Effector memory CD8-positive, alpha-beta T cell (primary cell): ENCODE measurements at regions not wholly inside any gene's neighbourhood (a gene's known extent, or its start where the extent isn't known, plus 50 kb on each side); places are given as distances from the start of the nearest gene placed in this dataset.

ENCODE experiments used
- ATAC-seq: fragments of 150-1000 bp; cut with Tn5 transposase; replicated peaks from 2 replicates; pipeline ENCODE4 v1.10.0; 2021; ENCODE audit warnings: mild to moderate bottlenecking, moderate library complexity
- DNase-seq, 3 experiments: peaks; one replicate each; pipeline ENCODE4 v3.0.0; 2021
- H3K27ac Mint-ChIP-seq, 2 donors: one replicate each; pipeline ENCODE4 v1.8.0; 2022; ENCODE audit warnings: mild to moderate bottlenecking in 2 of 2, mixed read lengths in 2 of 2, moderate library complexity in 2 of 2
- H3K27me3 Mint-ChIP-seq, 2 donors: one replicate each; pipeline ENCODE4 v1.8.0; 2022; ENCODE audit warnings: mixed read lengths in 2 of 2
- H3K36me3 Mint-ChIP-seq: one replicate; pipeline ENCODE4 v1.8.0; 2022; ENCODE audit warnings: mild to moderate bottlenecking, moderate library complexity, mixed read lengths; ENCODE audit not compliant: insufficient read depth
- H3K4me1 Mint-ChIP-seq, 2 donors: one replicate each; pipeline ENCODE4 v1.8.0; 2022; ENCODE audit warnings: low read depth in 2 of 2, mixed read lengths in 2 of 2
- H3K4me3 Mint-ChIP-seq, 2 donors: one replicate each; pipeline ENCODE4 v1.8.0; 2022; ENCODE audit warnings: mild to moderate bottlenecking in 2 of 2, mixed read lengths in 2 of 2, moderate library complexity in 2 of 2
- H3K9me3 Mint-ChIP-seq, 2 donors: one replicate each; pipeline ENCODE4 v1.8.0; 2022; ENCODE audit warnings: mixed read lengths in 2 of 2

DNA sequence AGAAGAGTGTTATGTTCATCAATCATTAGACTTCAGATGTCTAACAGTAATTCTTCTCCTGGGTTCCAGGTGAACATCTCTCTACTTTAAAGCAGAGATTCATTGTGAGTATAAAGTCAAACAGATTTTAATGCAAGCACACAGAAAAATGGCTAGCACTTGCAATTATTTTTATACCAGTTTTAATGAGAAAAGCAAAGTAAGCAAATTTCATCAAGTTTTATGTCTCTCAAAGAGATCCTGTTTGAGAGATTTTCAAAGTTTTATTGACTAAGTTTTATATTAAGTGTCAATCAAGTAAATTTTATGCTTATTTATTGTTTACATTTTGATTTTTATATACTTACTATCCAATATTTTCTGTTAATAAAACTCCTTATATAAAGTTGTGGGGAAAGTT, 1628.5 kb downstream of the HACE1 start:
- no peaks in the 10 kb centered on the region for H3K27me3 Mint-ChIP-seq
- no peak overlapping the region for H3K27ac Mint-ChIP-seq
- peaks cover 5 to 16% of the 10 kb centered on the region in 2 donors for H3K9me3 Mint-ChIP-seq
- H3K36me3 Mint-ChIP-seq, result no peaks in the 10 kb centered on the region
- H3K4me3 Mint-ChIP-seq, result no peak overlapping the region
- ATAC-seq (no peak), DNase-seq (no peak)
- H3K4me1 Mint-ChIP-seq, result no peaks in the 10 kb centered on the region

DNA sequence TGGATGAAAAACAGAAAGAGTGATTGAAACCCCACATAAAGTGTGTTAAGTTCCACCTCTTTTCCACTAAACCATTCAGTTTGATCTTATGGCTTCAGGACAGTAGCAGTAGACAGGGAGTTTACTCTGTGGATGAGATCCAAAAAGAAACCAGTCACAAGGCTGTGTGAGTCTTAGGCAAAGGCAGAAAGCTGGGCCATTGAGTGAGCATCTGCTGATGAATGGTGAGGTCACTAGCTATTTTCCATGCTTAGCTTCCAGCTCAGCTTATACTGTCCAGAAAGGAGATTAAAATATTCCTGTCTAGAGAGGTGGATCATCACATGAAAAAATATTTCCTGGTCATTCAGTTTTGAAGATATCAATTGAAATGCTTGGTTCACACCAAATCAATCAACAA, 1643.9 kb downstream of the HACE1 start:
- peaks cover 2 to 7% of the 10 kb centered on the region in 2 donors for H3K9me3 Mint-ChIP-seq
- no peaks in the 10 kb centered on the region for H3K27me3 Mint-ChIP-seq
- H3K4me1 Mint-ChIP-seq, result no peaks in the 10 kb centered on the region
- no peak for ATAC-seq
- no peak for DNase-seq
- H3K27ac Mint-ChIP-seq, result no peak overlapping the region
- peaks cover 2% of the 10 kb centered on the region for H3K36me3 Mint-ChIP-seq
- H3K4me3 Mint-ChIP-seq, result no peak overlapping the region

DNA sequence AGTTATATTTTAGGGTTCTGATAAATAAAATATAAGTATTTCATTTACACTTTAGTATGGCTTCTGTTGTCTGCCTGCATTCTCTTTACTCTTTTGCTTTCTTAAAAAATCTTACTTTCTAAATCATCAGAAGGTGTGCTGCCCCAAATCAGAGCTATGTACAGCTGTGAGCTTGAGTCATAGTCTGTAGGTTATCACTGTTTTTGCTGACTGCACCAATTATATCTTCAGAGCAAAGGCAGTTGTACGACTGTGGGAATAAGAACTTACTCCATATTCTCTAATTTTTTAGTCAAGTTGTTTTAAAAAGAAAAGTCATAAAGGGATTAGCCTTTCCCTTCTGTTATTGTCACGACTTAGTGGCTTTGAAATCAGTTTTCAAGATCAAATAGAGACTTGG, 1649.0 kb downstream of the HACE1 start:
- no peak for DNase-seq

DNA sequence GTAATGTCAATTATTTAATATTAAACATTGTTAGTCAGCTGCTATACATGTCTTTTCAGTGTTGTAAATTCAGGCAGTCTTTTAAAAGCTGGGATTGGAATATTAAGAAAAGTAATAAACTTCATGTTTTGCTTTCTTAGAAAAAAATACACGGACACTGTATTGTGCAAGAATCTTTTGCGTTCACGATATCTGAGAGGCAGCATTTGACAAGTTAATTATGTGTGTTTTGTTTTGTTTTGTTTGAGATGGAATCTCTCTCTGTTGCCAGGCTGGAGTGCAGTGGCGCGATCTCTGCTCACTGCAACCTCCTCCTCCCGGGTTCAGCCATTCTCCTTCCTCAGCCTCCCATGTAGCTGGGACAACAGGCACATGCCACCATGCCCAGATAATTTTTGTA, 1661.3 kb downstream of the HACE1 start:
- Mint-ChIP-seq H3K36me3 (no peaks in the 10 kb centered on the region), H3K27ac (no peak overlapping the region), H3K4me3 (no peak overlapping the region), H3K27me3 (no peaks in the 10 kb centered on the region), H3K9me3 (peaks cover 2 to 9% of the 10 kb centered on the region in 2 donors), H3K4me1 (no peaks in the 10 kb centered on the region)
- no peak for ATAC-seq
- DNase-seq, result no peak

More for the DNA sequence above, 1649.0 kb downstream of the HACE1 start:
- Mint-ChIP-seq H3K27ac (no peak overlapping the region), H3K36me3 (peaks cover 2% of the 10 kb centered on the region), H3K4me3 (no peak overlapping the region), H3K4me1 (no peaks in the 10 kb centered on the region), H3K27me3 (no peaks in the 10 kb centered on the region), H3K9me3 (no peaks in the 10 kb centered on the region)
- ATAC-seq, result no peak

DNA sequence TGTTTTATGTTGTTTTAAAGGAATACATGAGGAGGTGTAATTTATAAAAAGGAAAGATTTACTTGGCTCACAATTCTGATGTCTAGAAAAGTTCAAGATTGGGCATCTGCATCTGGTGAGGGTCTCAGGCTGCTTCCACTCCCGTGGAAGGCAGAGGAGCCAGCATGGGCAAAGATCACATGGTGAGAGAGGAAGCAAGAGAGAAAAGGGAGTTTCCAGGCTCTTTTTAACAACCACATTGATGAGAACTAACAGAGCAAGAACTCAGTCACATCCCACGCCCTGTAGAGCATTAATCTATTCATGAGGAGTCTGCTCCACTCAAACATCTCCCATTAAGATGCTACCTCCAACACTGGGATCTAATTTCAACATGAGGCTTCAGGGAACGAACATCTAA, 1666.3 kb downstream of the HACE1 start:
- H3K27me3 Mint-ChIP-seq, result no peaks in the 10 kb centered on the region
- no peaks in the 10 kb centered on the region for H3K36me3 Mint-ChIP-seq
- ATAC-seq (no peak), DNase-seq (no peak)
- no peaks in the 10 kb centered on the region for H3K4me1 Mint-ChIP-seq
- no peak overlapping the region for H3K4me3 Mint-ChIP-seq
- peaks cover 5 to 9% of the 10 kb centered on the region in 2 donors for H3K9me3 Mint-ChIP-seq
- no peak overlapping the region for H3K27ac Mint-ChIP-seq

DNA sequence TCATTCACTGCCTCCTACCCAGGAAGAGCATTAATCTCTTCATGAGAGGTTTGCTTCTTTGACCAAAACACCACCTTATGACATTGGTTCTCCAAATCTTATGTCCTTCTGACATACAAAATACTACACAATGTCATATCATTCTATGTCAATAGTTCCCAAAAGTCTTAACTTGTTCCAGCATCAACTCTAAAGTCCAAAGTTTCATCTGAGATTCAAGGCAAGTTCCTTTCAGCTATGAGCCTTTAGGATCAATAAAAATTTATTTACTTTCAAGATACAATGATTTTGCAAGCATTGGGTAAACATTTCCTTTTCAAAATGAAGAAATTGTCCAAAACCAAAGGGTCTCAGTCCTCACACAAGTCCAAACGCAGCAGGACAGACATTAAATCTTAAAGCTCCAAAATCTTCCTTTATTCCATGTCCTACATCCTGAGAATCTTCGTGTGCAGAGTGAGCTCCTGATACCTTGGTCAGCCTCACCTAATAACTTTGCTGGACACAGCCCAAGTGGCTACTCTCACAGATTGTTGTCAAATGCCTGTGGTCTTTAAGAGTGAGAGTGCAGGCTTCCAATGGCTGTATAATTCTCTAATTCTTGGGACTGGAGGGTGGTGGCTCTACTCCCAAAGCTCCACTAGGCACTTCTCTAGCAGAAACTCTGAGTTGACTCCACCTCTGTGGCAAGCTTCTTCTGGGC, 1668.2 kb downstream of the HACE1 start:
- no peaks in the 10 kb centered on the region for H3K4me1 Mint-ChIP-seq
- H3K36me3 Mint-ChIP-seq, result no peaks in the 10 kb centered on the region
- no peaks in the 10 kb centered on the region for H3K27me3 Mint-ChIP-seq
- ATAC-seq, result no peak
- no peak for DNase-seq
- peaks cover 5 to 9% of the 10 kb centered on the region in 2 donors for H3K9me3 Mint-ChIP-seq
- no peak overlapping the region for H3K27ac Mint-ChIP-seq
- H3K4me3 Mint-ChIP-seq, result no peak overlapping the region

DNA sequence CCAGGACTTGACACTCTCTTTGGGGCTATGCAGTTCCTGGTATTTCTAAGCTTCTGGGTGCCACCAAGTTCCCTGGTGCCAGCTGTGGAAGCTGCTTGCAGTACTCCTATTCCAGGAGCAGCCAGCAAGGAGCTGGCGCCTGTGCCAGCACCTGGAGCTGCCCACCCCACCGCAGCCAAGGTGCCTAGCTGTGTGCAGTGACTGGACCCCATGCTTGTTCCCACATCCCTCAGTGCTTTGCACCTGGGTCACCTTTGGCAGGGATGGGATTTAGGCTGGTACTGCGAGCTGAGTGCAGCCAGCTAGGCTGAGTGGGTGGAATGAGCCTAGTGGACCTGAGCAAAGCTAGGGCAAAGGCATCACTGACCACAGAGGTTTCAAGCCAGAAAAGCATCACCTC, 1674.9 kb downstream of the HACE1 start:
- Mint-ChIP-seq H3K36me3 (peaks cover 9% of the 10 kb centered on the region), H3K27ac (no peak overlapping the region), H3K27me3 (no peaks in the 10 kb centered on the region), H3K4me3 (no peak overlapping the region), H3K4me1 (no peaks in the 10 kb centered on the region), H3K9me3 (peaks cover 0 to 3% of the 10 kb centered on the region in 2 donors)
- ATAC-seq (no peak), DNase-seq (no peak)

DNA sequence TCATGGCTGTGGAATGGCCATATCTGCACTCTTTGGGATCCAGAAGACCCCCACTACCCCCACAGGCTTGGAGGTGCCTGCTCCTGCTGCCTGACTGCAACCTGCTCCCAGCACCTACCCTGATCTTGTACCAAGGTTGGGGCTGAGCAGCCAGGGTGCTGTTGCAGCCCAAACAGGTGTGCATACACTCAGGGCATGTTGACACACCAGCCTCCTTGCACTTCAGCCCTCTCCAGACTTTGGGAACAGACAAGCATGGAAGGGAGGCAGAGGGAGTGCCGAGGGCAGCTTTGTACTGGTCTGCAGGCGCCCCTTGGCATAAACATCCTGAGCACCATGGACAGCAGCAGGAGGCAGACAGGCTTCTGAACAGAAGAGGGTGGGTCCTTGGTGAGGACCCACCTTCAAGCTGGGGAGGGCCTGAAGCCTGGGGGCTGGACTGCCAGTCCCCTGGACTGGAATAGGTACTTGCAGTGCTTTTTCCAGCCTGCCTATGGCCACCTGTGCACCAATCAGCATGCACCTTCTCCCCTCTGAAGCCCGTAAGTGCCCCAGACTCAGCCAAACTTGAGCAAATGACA, 1675.8 kb downstream of the HACE1 start:
- no peaks in the 10 kb centered on the region for H3K27me3 Mint-ChIP-seq
- ATAC-seq (no peak), DNase-seq (no peak)
- H3K4me1 Mint-ChIP-seq, result no peaks in the 10 kb centered on the region
- H3K9me3 Mint-ChIP-seq, result peaks cover 0 to 3% of the 10 kb centered on the region in 2 donors
- H3K27ac Mint-ChIP-seq, result no peak overlapping the region
- no peak overlapping the region for H3K4me3 Mint-ChIP-seq
- peaks cover 9% of the 10 kb centered on the region for H3K36me3 Mint-ChIP-seq

DNA sequence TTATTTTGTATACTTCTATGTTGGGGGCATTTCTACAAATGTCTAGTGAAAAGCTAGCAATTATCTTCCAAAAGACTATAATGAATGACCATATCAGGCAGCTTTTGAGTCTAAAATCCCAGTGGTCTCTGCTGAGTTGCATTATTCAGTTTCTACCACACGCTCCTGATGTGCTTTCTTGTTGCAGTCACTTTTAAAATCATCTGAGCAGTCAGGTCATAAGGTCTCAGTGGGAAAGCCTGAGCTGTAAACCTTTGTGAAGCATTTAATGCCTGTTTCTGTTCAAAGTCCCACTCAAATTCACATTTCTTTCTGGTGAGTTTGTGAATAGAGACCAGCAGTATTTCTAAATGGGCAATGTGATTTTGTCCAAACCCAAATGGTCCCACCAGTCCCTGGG, 1681.5 kb downstream of the HACE1 start:
- peaks cover 5% of the 10 kb centered on the region for H3K36me3 Mint-ChIP-seq
- no peaks in the 10 kb centered on the region for H3K4me1 Mint-ChIP-seq
- H3K27me3 Mint-ChIP-seq, result no peaks in the 10 kb centered on the region
- H3K4me3 Mint-ChIP-seq, result no peak overlapping the region
- ATAC-seq (no peak), DNase-seq (no peak)
- no peak overlapping the region for H3K27ac Mint-ChIP-seq
- peaks cover 0 to 3% of the 10 kb centered on the region in 2 donors for H3K9me3 Mint-ChIP-seq

DNA sequence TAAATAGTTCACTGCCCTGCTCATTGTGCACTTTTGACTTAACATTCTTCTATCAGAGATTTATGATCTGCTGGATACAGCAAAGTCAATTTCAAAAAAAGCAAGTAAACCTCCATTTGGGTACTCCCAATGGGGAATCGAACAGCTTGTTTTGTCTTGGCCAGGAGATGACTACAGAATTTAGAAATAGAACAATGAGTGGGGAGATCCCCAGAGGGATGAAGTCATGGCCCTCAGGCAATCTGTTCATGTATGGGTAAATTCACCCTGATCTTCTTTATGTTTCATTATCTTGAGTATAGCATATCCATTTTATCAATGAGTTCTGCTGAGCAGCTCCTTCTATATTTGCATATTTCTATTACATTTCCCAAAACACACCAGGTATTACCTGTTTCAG, 1681.9 kb downstream of the HACE1 start:
- Mint-ChIP-seq H3K27me3 (no peaks in the 10 kb centered on the region), H3K27ac (no peak overlapping the region), H3K4me1 (no peaks in the 10 kb centered on the region), H3K9me3 (peaks cover 0 to 2% of the 10 kb centered on the region in 2 donors), H3K36me3 (peaks cover 1% of the 10 kb centered on the region), H3K4me3 (no peak overlapping the region)
- DNase-seq (no peak), ATAC-seq (no peak)

DNA sequence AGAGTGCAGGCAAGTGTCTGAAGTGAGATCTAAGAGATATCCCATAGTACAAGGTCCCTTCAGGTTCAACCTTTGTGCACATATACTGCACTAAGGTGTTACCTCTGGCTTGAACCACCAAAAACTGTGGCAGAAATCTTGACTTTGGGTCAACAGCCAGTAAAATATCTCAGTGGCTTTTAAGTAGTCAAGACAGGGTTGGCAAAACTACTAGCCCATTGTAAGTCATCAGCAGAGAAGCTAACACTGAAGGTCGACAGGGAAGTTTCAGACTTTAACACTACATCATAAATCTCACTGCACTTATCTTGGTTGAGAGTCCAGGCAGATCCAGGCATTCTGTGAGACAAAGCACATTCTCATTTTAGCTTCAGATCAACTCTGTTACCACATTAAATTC, 1684.7 kb downstream of the HACE1 start:
- Mint-ChIP-seq H3K9me3 (peaks cover 0 to 2% of the 10 kb centered on the region in 2 donors), H3K27me3 (no peaks in the 10 kb centered on the region), H3K4me3 (no peak overlapping the region), H3K27ac (no peak overlapping the region), H3K36me3 (no peaks in the 10 kb centered on the region), H3K4me1 (no peaks in the 10 kb centered on the region)
- ATAC-seq (no peak), DNase-seq (no peak)

DNA sequence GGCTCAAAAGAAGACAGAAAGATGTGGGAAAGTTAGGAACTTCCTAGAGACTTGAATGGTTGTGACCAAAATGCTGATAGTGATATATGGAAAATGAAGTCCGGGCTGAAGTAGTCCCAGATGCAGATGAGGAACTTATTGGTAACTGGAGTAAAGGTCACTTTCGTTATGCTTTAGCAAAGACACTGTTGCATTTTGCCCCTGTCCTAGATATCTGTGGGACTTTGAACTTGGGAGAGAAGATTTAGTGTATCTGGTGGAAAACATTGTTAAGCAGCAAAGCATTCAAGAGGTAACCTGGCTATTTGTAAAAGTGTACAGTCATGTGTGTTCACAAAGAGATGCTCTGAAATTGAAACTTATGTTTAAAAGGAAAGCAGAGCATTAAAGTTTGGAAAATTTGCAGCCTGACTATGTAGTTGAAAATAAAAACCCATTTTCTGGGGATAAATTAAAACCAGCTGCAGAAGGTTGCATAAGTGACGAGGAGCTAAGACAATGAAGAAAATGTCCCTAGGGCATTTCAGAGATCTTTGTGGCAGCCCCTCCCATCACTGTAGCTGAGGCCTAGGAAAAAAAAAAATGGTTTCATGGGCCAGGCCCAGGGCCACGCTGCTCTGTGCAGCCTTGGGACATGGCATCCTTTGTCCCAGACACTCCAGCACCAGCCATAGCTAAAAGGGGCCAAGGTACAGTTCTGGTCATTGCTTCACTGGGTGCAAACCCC, 1692.2 kb downstream of the HACE1 start:
- no peaks in the 10 kb centered on the region for H3K27me3 Mint-ChIP-seq
- no peak for ATAC-seq
- no peaks in the 10 kb centered on the region for H3K4me1 Mint-ChIP-seq
- no peak for DNase-seq
- H3K27ac Mint-ChIP-seq, result no peak overlapping the region
- peaks cover 6 to 10% of the 10 kb centered on the region in 2 donors for H3K9me3 Mint-ChIP-seq
- no peak overlapping the region for H3K4me3 Mint-ChIP-seq
- no peaks in the 10 kb centered on the region for H3K36me3 Mint-ChIP-seq

DNA sequence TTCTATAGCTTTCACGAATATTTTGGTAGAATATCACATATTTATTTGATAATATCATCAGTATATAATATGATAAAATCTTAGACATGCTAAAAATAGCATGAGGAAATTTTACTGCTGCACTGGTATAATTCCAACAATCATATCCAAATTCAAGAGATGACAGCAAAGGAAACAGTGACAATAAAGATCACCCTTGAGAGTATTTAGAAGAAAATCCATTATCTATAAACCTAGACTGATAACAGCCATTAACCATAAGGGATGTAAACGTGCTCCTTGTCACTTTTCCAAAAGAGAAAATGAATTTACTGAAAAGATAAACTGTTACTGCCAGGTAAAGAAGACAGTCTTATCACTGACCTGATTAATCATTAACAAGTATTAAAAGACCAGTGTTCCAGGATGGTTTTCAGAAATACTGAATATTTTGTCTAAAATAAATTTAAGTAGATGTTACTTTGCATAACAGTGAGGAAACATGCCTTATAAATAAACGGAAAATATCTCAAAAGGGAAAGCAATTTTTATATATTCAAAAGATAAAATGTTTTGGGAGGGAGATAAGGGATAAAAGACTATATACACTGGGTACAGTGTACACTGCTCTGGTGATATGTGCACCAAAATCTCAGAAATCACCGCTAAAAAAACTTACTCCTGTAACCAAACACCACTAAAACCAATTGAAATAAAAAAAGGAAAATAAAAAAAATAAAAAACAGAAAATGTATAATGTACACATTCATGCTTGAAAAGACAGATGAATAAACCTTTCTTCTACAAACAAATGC, 1704.7 kb downstream of the HACE1 start:
- Mint-ChIP-seq H3K4me1 (no peaks in the 10 kb centered on the region), H3K9me3 (no peaks in the 10 kb centered on the region), H3K36me3 (no peaks in the 10 kb centered on the region), H3K4me3 (no peak overlapping the region), H3K27ac (no peak overlapping the region), H3K27me3 (no peaks in the 10 kb centered on the region)
- no peak for ATAC-seq
- DNase-seq, result no peak
